B cell (primary cell): ENCODE measurements at regions not wholly inside any gene's neighbourhood (a gene's known extent, or its start where the extent isn't known, plus 50 kb on each side); places are given as distances from the start of the nearest gene placed in this dataset.

Experiments
- ATAC-seq: fragments of 200-7000 bp; cut with Tn5 transposase; one replicate; pipeline ENCODE4 v1.10.0; 2021; ENCODE audit warnings: low read depth, mild to moderate bottlenecking, moderate number of reproducible peaks, moderate library complexity
- CTCF ChIA-PET: fragments of 350-600 bp; sonication (Branson Sonifier 250); formaldehyde crosslinking; loops from one replicate; lab custom pipeline; 2021; ENCODE audit warnings: antibody characterized with exemption, inconsistent platforms; lab: Charles Lee
- POLR2A ChIA-PET: fragments of 350-600 bp; sonication (Branson Sonifier 250); formaldehyde crosslinking; loops from one replicate; lab custom pipeline; 2021; ENCODE audit warnings: antibody characterized with exemption; lab: Charles Lee
- DNase-seq: peaks from one replicate; pipeline ENCODE4 v3.0.0; 2013
- H2AFZ ChIP-seq: 2 replicates; pipeline ENCODE4 v1.6.1; 2012; ENCODE audit warnings: mild to moderate bottlenecking, low read depth, low read length; ENCODE audit not compliant: insufficient read depth, poor library complexity, severe bottlenecking
- H3K27ac ChIP-seq, 2 donors: 1 replicate in 1 of 2; 2 replicates in 1 of 2; pipeline ENCODE4 v1.5.1; 2012 to 2013; ENCODE audit warnings: low read length in 2 of 2, mild to moderate bottlenecking in 2 of 2, moderate library complexity in 1 of 2
- H3K27me3 ChIP-seq, 4 experiments: fragments of 200-600 bp in 1 of 4; sonication (generic) in 1 of 4; replicated peaks in 1 of 4; 1 replicate in 2 of 4; 2 replicates in 2 of 4; pipeline versions ENCODE4 v1.6.1 to v1.7.0; 2013 to 2016; ENCODE audit warnings: low read length in 3 of 4, mild to moderate bottlenecking in 2 of 4, mixed read lengths in 1 of 4, moderate library complexity in 1 of 4; ENCODE audit not compliant: insufficient read depth in 4 of 4, control insufficient read depth in 3 of 4; ENCODE audit errors: control extremely low read depth in 1 of 4
- H3K36me3 ChIP-seq, 2 experiments: replicated peaks in 1 of 2; 1 replicate in 1 of 2; 2 replicates in 1 of 2; pipeline versions ENCODE4 v1.6.1 to v1.7.1; 2013; ENCODE audit warnings: low read length in 1 of 2; ENCODE audit not compliant: insufficient read depth in 2 of 2, control insufficient read depth in 1 of 2; ENCODE audit errors: control extremely low read depth in 1 of 2, extremely low read depth in 1 of 2
- H3K4me1 ChIP-seq, 2 donors: fragments of 200-600 bp in 1 of 2; sonication (generic) in 1 of 2; 1 replicate in 1 of 2; 2 replicates in 1 of 2; pipeline versions ENCODE4 v1.5.1 to v1.6.1; 2013 to 2017; ENCODE audit warnings: low read length in 2 of 2; ENCODE audit not compliant: control insufficient read depth in 2 of 2, insufficient read depth in 2 of 2
- H3K4me2 ChIP-seq: replicated peaks from 2 replicates; pipeline ENCODE3; 2012; ENCODE audit warnings: mild to moderate bottlenecking, low read depth, low read length; ENCODE audit not compliant: poor library complexity, severe bottlenecking
- H3K4me3 ChIP-seq, 5 experiments: fragments of 200-600 bp in 1 of 5; sonication (generic) in 1 of 5; 1 replicate in 3 of 5; 2 replicates in 2 of 5; pipeline versions ENCODE4 v1.5.1 to v1.7.0; 2011 to 2016; ENCODE audit warnings: low read length in 4 of 5, mild to moderate bottlenecking in 4 of 5, low read depth in 2 of 5, control low read depth in 1 of 5, moderate library complexity in 1 of 5; ENCODE audit not compliant: insufficient read depth in 1 of 5; ENCODE audit errors: control extremely low read depth in 1 of 5, extremely low read depth in 1 of 5
- H3K79me2 ChIP-seq: fragments of 200-600 bp; sonication (generic); one replicate; pipeline ENCODE4 v1.6.0; 2016; ENCODE audit warnings: low read length; ENCODE audit not compliant: control insufficient read depth, insufficient read depth
- H3K9ac ChIP-seq: fragments of 200-600 bp; sonication (generic); 2 replicates; pipeline ENCODE4 v1.6.1; 2017; ENCODE audit warnings: mild to moderate bottlenecking, low read length, moderate library complexity
- H3K9me3 ChIP-seq, 3 donors: one replicate each; pipeline versions ENCODE4 v1.6.1 to v1.7.1; 2013; ENCODE audit warnings: low read length in 2 of 3; ENCODE audit not compliant: control insufficient read depth in 2 of 3, insufficient read depth in 1 of 3; ENCODE audit errors: control extremely low read depth in 1 of 3
- H4K20me1 ChIP-seq: 2 replicates; pipeline ENCODE4 v1.6.0; 2012; ENCODE audit warnings: mild to moderate bottlenecking, low read length; ENCODE audit not compliant: insufficient read depth, control insufficient read depth, poor library complexity, severe bottlenecking
- H3K27ac Mint-ChIP-seq: one replicate; pipeline ENCODE4 v1.8.0; 2021; ENCODE audit warnings: mixed read lengths
- H3K27me3 Mint-ChIP-seq: one replicate; pipeline ENCODE4 v1.8.0; 2021; ENCODE audit warnings: mixed read lengths
- H3K4me1 Mint-ChIP-seq: one replicate; pipeline ENCODE4 v1.8.0; 2021; ENCODE audit warnings: mixed read lengths
- H3K4me3 Mint-ChIP-seq: one replicate; pipeline ENCODE4 v1.8.0; 2021; ENCODE audit warnings: mixed read lengths
- H3K9me3 Mint-ChIP-seq: one replicate; pipeline ENCODE4 v1.8.0; 2022; ENCODE audit warnings: mixed read lengths; ENCODE audit not compliant: insufficient read depth
- CTCF ChIP-seq: fragments of 200-600 bp; IDR thresholded peaks from one replicate; pipeline ENCODE4 v1.8.0; 2022; ENCODE audit warnings: antibody characterized with exemption, mild to moderate bottlenecking
- EZH2 ChIP-seq: IDR thresholded peaks from 2 replicates; pipeline ENCODE4 v1.6.1; 2012; ENCODE audit warnings: borderline replicate concordance, low read depth, mild to moderate bottlenecking, moderate library complexity, low read length; ENCODE audit not compliant: insufficient read depth, poor library complexity, severe bottlenecking
- WGBS: methylation state at CpG from one replicate; pipeline ENCODE4 v1.1.5; 2013; ENCODE audit warnings: missing lambda C conversion rate; ENCODE audit not compliant: insufficient coverage; 5-methylcytosine and 5-hydroxymethylcytosine counted together
- intact Hi-C: fragments of 100-400 bp; cut with micrococcal nuclease; formaldehyde crosslinking; loops from one replicate; pipeline ENCODE4 v1.10.0; 2022

DNA sequence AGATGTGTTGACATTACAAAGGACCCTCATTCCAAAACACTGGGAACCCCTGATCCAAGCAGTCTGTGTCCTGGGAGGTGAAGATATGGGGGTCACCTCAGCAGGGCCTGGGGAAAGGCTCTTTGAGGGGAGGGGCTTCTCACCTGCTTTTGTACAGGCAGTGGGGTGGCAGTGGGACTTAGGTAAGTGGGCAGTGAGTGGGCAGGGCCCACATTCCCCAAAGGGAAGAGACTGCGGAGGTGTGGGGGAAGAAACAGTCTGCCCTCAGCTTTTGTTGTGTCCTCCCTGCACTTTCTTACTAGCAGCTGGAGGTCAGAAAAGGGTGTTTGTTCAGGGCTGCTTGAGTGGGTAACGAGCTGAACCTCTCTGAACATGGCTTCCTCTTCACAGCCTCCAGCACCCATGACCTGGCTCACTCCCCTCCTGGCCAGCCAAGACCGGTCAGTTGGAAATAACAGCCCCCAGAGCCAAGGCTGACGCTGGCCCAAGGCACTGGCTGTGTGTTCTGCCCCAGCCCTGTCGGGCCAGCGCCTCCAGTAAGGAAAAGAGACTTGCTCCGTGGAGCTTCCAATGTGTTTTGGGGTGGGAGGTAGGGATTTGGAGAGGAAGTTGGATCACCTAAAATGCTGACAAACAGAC lies 173.5 kb downstream of the PSMG1 start:
- H3K4me1 ChIP-seq = peaks cover 13 to 18% of the 10 kb centered on the region in 2 donors

More for the DNA sequence above, 173.5 kb downstream of the PSMG1 start:
- peaks cover 0 to 9% (median 2%) of the 10 kb centered on the region in 4 experiments for H3K27me3 ChIP-seq
- ATAC-seq = no peak
- CTCF ChIA-PET = no interaction called here
- H2AFZ ChIP-seq = no peak overlapping the region
- no peak overlapping the region for H3K27ac ChIP-seq
- no peak for DNase-seq
- peaks cover 29% of the 10 kb centered on the region for H3K27me3 Mint-ChIP-seq
- no peaks in the 10 kb centered on the region for H3K79me2 ChIP-seq
- no peak overlapping the region for H3K9ac ChIP-seq
- no peaks in the 10 kb centered on the region for H3K36me3 ChIP-seq
- H3K9me3 ChIP-seq = peaks cover 0 to 36% (median 5%) of the 10 kb centered on the region in 3 donors
- H3K4me2 ChIP-seq = no peak overlapping the region
- no peak overlapping the region for H3K4me3 ChIP-seq
- no peak overlapping the region for H3K27ac Mint-ChIP-seq
- H3K9me3 Mint-ChIP-seq = peaks cover 1% of the 10 kb centered on the region
- intact Hi-C loops = no loop called here
- TF ChIP-seq EZH2 = no peak
- no peak for TF ChIP-seq CTCF
- H3K4me1 Mint-ChIP-seq = peaks cover 17% of the 10 kb centered on the region
- 93% methylated on average over 5 of the region's 7 CpGs for WGBS
- POLR2A ChIA-PET = no interaction called here
- H3K4me3 Mint-ChIP-seq = no peak overlapping the region
- H4K20me1 ChIP-seq = no peaks in the 10 kb centered on the region
